MG63 (cell line): ENCODE measurements at regions not wholly inside any gene's neighbourhood (a gene's known extent, or its start where the extent isn't known, plus 50 kb on each side); places are given as distances from the start of the nearest gene placed in this dataset.

ENCODE experiments used
- DNase-seq: peaks from one replicate; pipeline ENCODE4 v3.0.0-alpha.2; 2020
- H3K27me3 ChIP-seq: fragments of 250-450 bp; sonication (Bioruptor Pico); 2 replicates; pipeline ENCODE4 v1.5.1; 2020; ENCODE audit warnings: mild to moderate bottlenecking, moderate library complexity
- H3K36me3 ChIP-seq: fragments of 250-450 bp; sonication (Bioruptor Pico); 2 replicates; pipeline ENCODE4 v1.5.1; 2020; ENCODE audit warnings: mild to moderate bottlenecking, moderate library complexity
- H3K4me3 ChIP-seq: fragments of 250-450 bp; sonication (Bioruptor Pico); 2 replicates; pipeline ENCODE4 v1.5.1; 2020; ENCODE audit warnings: mild to moderate bottlenecking, moderate library complexity
- H3K9me3 ChIP-seq: fragments of 250-450 bp; sonication (Bioruptor Pico); 2 replicates; pipeline ENCODE4 v1.5.1; 2020; ENCODE audit warnings: mild to moderate bottlenecking, moderate library complexity

DNA sequence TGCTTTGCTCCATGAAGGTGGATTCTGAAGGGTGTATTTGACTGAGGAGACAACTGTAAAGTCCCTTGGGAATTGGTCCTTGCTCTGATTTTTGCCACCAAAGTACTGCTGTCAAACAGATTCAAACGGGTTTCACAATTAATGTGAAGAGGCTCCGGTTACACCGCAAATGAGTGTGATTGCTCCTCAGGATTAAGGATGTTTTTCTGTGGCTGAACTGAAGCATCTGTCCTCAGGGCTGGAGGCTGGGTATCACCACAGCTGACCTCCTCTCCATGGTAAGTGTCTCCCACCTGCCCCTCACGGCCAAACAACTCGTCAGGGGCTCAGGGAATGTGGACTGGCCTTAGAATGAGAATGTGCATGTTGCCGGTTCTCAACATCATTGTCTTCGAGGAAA lies 130.4 kb upstream of the NDUFV2 start:
- no peak for DNase-seq
- Histone ChIP-seq H3K27me3 (no peaks in the 10 kb centered on the region), H3K9me3 (peaks cover 4% of the 10 kb centered on the region), H3K36me3 (no peaks in the 10 kb centered on the region), H3K4me3 (no peak overlapping the region)

DNA sequence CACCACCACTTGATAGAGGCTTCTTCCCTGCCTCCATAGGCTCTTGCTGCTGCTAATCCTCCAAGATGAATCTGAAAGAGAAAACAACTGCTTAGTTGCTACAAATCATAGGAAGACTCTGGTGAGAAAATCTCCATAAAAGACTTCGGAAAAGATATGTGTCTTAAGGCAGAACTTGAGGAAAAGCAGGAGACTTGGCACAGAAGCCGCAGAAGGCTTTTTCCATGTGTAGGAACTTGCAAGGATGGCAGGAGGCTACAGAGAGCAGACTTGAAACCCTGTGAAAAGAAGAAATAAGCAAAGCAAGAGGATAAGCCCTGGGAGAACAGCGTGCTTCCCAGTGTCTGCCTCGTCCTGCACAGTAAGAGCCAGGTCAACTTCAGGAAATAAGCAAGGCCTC lies 128.2 kb upstream of the NDUFV2 start:
- DNase-seq, result no peak
- no peak overlapping the region for H3K4me3 ChIP-seq
- peaks cover 4% of the 10 kb centered on the region for H3K9me3 ChIP-seq
- H3K36me3 ChIP-seq, result no peaks in the 10 kb centered on the region
- H3K27me3 ChIP-seq, result no peaks in the 10 kb centered on the region

DNA sequence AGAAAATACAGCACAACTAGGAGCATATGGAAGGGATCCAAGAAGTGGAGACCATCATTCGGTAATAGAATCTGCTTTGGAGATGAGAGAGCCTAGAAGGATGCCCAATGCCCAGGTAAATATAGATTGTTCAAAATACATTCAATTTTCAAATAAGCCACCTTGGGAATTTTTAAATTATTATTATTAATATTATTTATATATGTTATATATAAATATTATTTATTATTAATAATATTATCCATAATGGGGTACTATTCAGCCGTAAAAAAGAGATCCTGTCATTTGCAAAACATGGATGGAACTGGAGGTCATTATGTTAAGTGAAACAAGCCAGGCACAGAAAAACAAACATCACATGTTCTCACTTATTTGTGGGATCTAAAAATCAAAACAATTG lies 127.8 kb upstream of the NDUFV2 start:
- DNase-seq, result no peak
- no peak overlapping the region for H3K4me3 ChIP-seq
- H3K36me3 ChIP-seq, result no peaks in the 10 kb centered on the region
- peaks cover 4% of the 10 kb centered on the region for H3K9me3 ChIP-seq
- no peaks in the 10 kb centered on the region for H3K27me3 ChIP-seq

DNA sequence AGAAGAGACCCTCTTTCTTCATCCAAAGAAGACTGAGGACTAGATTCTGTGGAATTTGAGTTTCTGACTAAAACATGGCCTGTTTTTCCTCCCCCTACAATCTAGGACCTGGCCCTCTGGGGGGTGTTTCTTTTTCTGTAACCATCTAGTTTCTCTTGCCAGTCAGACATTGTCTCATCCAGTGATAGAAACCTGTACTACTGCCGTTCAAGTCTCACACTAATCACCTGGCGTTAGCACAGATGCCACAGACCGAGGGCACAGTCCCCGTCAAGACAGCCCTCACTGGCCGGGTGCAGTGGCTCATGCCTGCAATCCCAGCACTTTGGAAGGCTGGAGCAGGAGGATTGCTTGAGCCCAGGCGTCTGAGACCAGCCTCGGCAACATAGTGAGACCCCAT lies 126.9 kb upstream of the NDUFV2 start:
- DNase-seq, result no peak
- Histone ChIP-seq H3K4me3 (no peak overlapping the region), H3K9me3 (peaks cover 4% of the 10 kb centered on the region), H3K27me3 (no peaks in the 10 kb centered on the region), H3K36me3 (no peaks in the 10 kb centered on the region)

DNA sequence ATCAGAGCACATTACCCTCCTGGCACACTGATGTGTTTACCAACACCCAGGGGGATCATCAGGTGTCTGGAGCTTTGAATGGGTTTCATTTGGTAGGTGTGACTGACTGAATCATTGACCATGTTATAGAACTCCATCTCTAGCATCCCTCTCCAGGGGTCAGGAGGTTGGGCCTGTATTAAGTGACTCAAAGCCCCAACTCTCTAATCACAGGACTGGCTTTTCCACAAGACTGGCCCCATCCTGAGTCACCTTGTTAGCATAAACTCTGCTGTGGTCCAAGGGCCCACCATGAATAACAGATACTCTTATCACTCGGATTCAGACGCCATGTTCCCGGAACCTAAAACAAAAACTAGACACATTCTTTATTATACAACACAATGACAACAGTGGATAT lies 125.9 kb upstream of the NDUFV2 start:
- no peak overlapping the region for H3K4me3 ChIP-seq
- H3K9me3 ChIP-seq, result peaks cover 4% of the 10 kb centered on the region
- no peaks in the 10 kb centered on the region for H3K27me3 ChIP-seq
- no peak for DNase-seq
- H3K36me3 ChIP-seq, result no peaks in the 10 kb centered on the region

DNA sequence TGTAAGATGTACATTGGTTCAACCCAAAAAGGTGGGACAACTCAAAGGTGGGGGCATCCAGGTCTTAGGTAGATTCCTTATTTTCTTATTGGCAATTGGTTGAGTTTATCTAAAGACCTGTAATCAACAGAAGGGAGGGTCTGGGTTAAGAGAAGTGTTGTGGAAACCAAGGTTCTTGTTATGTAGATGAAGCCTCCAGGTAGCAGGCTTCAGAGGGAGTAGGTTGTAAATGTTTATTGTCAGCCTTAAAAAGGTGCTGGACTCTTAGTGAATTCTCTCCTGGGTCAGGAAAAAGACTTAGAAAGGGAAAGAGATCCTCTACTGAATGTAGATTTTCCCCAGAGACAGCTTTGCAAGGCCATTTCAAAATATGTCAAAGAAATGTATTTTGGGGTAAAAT lies 125.3 kb upstream of the NDUFV2 start:
- Histone ChIP-seq H3K9me3 (peaks cover 4% of the 10 kb centered on the region), H3K4me3 (no peak overlapping the region), H3K36me3 (no peaks in the 10 kb centered on the region), H3K27me3 (no peaks in the 10 kb centered on the region)
- no peak for DNase-seq

DNA sequence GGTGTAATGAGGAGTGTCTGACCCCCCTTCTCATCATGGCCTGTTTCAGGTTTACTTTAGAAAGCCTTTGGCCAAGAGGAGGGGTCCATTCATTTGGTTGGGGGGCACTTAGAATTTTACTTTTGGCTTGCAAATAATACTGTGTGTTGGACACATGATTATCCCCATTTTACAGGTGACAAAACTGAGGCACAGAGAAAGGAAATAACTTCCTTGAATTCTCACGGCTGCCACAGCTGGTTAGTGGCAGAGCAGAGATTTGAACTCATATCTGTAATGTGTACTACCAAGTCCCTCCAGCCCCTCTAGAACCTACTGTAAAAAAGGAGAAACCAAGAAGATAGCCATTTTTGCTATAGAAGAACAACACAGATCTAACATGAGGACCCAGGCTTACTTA lies 124.8 kb upstream of the NDUFV2 start:
- Histone ChIP-seq H3K27me3 (no peaks in the 10 kb centered on the region), H3K9me3 (peaks cover 4% of the 10 kb centered on the region)

DNA sequence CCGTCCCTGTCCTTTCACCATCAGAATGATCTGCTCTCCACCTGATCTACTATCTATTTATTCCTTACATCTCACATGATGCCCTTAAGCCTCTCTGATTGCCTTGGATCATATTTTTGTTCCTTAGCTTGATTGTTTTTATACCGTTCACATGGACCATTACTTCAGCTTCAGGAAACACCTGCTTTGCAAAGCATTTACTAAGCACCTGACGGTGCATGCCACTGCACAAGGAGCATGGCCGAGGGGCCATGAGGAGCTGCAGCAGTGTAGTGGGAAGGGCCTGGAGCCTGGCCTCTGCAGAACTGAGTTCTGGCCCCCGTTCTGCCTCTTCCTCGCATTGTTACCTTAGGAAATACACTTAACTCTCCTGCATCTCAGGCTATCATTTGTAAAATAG lies 124.1 kb upstream of the NDUFV2 start:
- H3K4me3 ChIP-seq, result no peak overlapping the region
- H3K36me3 ChIP-seq, result no peaks in the 10 kb centered on the region
- DNase-seq, result no peak
- peaks cover under 1% of the 10 kb centered on the region; the same call in 1 of the 2 replicates for H3K9me3 ChIP-seq
- no peaks in the 10 kb centered on the region for H3K27me3 ChIP-seq

More for the DNA sequence above, 124.8 kb upstream of the NDUFV2 start:
- no peaks in the 10 kb centered on the region for H3K36me3 ChIP-seq
- no peak overlapping the region for H3K4me3 ChIP-seq
- DNase-seq, result no peak

DNA sequence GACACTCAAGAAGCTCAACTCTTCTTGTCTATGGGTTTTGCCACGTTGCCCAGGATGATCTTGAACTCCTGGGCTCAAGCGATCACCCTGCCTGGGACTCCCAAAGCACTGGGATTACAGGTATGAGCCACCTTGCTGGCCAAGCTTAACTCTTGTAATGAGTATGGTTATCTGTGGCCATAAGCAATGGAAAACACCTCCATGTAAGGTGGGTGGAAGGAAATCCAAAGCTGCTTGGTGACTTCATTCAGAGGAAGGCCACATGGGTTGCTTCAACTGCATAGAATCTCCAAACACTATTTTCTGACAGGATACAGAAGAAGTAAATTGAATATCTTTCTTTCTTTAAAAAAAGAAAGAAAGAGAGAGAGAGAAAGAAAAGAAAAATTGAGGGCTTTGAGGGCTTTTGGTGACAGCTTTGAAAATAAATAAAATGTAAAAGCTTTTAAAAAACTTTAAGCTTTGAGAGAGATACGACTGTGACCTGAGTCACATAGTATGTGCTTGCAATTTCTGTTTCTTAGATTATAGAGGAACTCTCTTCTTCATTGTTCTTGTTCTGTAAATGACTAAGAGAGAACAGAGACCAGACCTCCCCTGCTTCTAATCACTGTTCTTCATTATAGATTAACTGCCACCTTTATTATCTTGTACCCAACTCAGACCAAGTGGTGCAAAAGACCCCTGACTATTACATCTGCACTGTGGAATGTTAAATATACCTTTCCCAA lies 123.1 kb upstream of the NDUFV2 start:
- no peaks in the 10 kb centered on the region for H3K27me3 ChIP-seq
- H3K9me3 ChIP-seq, result no peaks in the 10 kb centered on the region
- no peak for DNase-seq
- no peak overlapping the region for H3K4me3 ChIP-seq
- no peaks in the 10 kb centered on the region for H3K36me3 ChIP-seq

DNA sequence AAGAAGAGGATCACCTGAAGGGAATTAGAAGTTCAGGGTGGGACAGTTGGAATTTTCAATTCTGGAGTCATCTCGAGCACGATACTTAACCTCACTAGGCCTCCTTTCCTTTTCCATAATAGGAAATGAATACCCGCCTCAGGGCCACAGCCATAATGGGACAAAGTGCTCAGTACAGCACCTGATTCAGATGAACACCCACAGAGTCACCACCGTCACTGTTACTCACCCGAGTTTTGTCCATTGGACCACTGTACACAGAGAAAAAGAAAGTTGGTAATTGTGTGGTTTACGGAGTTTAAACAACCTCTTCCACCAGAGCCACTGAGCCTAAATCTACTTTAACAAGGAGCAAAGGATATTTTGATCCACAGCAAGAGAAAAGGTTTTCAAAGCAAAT lies 122.0 kb upstream of the NDUFV2 start:
- DNase-seq, result no peak
- no peaks in the 10 kb centered on the region for H3K36me3 ChIP-seq
- no peaks in the 10 kb centered on the region for H3K27me3 ChIP-seq
- no peaks in the 10 kb centered on the region for H3K9me3 ChIP-seq
- H3K4me3 ChIP-seq, result no peak overlapping the region

DNA sequence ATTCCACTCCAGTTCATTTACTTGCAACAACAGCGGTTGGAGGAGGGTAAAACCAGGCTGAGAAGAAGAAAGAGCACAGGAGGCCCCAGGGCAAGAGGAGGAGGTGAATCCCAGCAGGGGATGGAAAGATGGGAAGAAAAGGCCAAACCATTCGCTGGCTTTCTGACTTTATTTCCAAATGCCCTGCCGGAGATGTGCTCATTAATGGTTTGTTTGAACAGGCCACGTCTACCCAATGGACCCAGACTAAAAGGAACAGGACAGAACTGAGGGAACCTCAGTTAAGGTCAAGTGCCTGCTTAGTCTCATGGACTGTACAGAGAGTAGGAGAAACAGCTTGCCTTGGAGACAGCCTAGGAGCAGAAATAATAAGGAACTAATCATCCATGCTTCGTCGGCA lies 121.6 kb upstream of the NDUFV2 start:
- no peaks in the 10 kb centered on the region for H3K36me3 ChIP-seq
- H3K27me3 ChIP-seq, result no peaks in the 10 kb centered on the region
- no peaks in the 10 kb centered on the region for H3K9me3 ChIP-seq
- DNase-seq, result no peak
- H3K4me3 ChIP-seq, result no peak overlapping the region

DNA sequence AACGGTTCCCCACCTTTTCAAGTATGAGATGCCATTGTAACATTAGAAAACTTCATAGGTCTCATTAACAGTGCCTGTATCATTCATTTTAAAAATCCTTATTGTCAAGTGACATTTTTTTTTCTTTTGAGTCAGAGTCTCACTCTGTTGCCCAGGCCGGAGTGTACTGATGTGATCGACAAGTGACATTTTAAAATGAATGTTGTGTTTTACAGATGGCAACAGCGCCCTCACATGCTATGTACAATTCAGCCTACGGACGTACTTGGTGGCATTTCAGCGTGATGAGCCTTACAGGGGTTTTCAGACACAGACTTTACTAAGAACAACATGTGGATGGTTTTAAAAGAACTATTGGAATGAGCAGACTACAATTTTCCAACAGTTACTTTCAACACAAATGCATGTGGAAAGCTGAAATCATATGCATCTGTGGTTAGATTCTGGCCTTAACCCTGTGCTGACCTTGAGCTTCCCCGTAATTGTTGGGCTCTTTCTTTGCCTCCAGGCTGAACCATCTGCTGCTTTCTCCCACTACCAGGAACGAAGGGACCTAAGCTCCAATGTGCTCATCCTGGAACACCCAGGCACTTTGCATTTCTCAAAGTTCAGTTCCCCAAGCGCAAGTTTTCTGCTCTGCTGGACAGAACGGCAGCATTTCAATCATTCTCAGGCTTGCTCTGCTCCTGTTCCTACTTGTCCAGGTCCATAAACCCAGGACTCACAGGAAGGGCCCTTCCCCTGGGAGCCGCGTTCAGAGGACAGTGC lies 119.9 kb upstream of the NDUFV2 start:
- no peaks in the 10 kb centered on the region for H3K9me3 ChIP-seq
- DNase-seq, result peak; percentile 33

DNA sequence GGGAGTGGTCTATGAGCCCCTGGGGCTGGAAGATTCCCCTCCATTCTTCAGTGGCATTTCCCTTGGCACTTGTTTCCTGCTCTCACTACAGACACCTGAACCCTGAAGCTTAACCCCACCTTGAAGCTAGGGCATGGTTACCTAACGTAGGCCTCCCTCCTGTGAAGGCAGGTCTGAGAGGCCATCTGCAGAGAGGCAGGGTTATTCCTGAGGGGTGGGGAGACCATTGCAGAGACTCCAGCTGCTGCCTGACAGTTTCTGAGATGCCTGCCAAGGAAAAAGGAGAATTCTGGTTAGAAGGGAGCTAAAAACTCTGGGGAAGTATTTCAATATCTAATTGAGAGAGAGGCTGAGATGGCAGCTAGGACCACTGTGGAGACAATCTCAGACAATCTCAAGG lies 119.3 kb upstream of the NDUFV2 start:
- Histone ChIP-seq H3K27me3 (no peaks in the 10 kb centered on the region), H3K9me3 (no peaks in the 10 kb centered on the region), H3K36me3 (no peaks in the 10 kb centered on the region), H3K4me3 (no peak overlapping the region)
- no peak for DNase-seq

More for the DNA sequence above, 119.9 kb upstream of the NDUFV2 start:
- Histone ChIP-seq H3K4me3 (no peak overlapping the region), H3K27me3 (no peaks in the 10 kb centered on the region), H3K36me3 (no peaks in the 10 kb centered on the region)

DNA sequence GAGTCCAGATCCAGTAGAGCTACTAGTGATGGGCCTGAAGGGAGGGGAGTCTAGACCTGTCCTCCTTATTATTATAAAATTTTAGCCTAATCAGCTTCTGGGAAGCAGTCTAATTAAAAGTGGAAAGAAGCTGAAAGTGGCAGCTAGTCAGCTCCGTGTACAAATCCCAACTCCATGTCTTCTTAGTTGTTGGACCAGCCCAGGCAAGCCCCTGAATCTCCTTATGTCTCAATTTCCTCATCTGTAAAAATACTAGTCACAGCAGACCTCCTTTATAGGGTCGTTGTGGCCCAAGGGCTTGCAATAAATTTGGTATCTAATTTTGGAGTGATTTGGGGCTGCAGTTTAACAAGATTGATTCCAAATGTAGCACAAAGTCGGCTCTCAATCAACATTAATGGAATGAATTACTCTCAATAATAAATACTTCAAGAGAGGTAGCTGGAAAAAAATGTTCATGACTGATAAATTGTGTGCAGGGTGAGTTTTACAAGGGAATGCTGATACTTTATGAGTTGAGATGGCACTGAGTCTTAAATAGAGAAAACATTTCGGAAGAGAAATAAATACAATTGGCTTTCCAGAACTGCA lies 118.3 kb upstream of the NDUFV2 start:
- H3K9me3 ChIP-seq, result no peaks in the 10 kb centered on the region
- no peaks in the 10 kb centered on the region for H3K36me3 ChIP-seq
- no peak for DNase-seq
- no peak overlapping the region for H3K4me3 ChIP-seq
- no peaks in the 10 kb centered on the region for H3K27me3 ChIP-seq

DNA sequence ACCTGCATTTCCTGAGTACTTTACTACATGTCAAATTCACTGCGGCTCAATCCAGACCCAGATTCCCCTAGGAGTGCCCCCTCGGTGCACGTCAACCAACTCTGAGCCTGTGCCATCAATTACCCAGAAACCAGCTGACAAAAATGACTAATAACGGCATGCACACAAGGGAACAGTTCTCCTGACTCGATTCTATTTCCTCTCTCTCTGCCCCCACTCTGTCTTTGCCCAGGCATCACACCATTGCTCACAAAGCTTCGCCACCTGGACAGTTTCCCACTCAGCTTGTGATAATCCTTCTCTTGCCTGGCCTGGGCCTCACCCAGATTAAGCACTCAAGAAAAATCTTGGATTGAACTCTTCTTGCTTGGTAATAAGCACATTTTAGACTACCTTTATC lies 115.3 kb upstream of the NDUFV2 start:
- Histone ChIP-seq H3K9me3 (no peaks in the 10 kb centered on the region), H3K4me3 (no peak overlapping the region), H3K36me3 (no peaks in the 10 kb centered on the region), H3K27me3 (no peaks in the 10 kb centered on the region)
- DNase-seq, result peak; percentile 64

DNA sequence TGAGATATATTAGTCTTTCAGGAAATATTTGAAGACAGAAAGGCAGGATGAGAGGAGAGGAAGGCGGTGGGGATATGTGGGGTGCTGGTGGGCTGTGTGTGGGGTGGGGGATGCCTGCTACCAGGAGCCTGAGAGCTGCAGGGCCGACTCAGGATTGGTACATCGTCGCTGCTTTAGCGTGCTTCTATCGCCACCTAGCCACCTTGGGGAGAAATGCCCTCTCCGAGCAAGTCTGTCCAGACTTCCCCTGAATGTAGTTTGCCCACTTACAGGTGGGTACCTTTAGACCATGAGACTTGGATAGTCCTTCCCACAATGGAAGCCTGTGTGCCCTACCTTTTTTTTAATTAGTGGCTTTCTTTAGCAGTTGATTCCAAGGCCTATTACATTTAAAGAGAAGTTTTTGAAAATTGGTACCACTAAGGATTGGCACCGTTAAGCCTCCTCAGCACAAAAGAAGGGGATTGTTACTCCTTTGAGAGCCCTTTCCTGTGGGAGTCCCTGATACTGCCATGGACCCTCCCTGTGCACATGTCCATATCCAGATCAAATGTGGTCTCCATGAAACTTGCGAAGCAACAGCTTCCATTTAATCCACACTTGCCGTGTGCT lies 114.1 kb upstream of the NDUFV2 start:
- no peak overlapping the region for H3K4me3 ChIP-seq
- peak; percentile 38 for DNase-seq
- no peaks in the 10 kb centered on the region for H3K9me3 ChIP-seq
- H3K36me3 ChIP-seq, result no peaks in the 10 kb centered on the region
- no peaks in the 10 kb centered on the region for H3K27me3 ChIP-seq

DNA sequence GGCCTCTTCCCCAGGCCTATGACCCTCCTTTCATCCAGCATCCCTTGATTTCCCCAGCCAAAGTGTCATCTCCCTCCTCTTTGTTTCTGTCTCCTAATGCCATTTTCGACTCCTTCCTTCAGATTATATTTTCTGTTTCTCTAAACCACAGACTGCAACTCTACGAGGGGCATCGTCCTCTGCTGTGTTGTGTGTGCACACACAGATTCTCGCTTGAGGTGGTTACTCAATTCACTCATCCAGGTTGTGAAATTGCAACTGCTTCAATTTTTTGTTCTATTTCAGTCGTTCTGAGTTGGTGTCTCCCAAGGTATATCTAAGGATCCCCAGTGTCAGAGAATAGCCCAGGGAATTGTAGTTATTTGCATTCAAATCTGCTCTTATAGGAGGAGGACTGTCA lies 113.5 kb upstream of the NDUFV2 start:
- Histone ChIP-seq H3K27me3 (no peaks in the 10 kb centered on the region), H3K36me3 (no peaks in the 10 kb centered on the region), H3K4me3 (no peak overlapping the region), H3K9me3 (no peaks in the 10 kb centered on the region)
- DNase-seq, result no peak
